ENCODE measurements at regions not wholly inside any gene's neighbourhood (a gene's known extent, or its start where the extent isn't known, plus 50 kb on each side); places are given as distances from the start of the nearest gene placed in this dataset.

- TF ChIP-seq CTCF (conservative IDR thresholded peaks at IDR 0.05; ENCODE audit: control insufficient read depth, insufficient read depth, low read depth, low read length), result peak; percentile 41
- H3K4me3 ChIP-seq (ENCODE audit: control insufficient read depth, low read depth, low read length), result no peak overlapping the region
- DNase-seq (ENCODE audit: low read depth), result peak; percentile 10
Measured at GRCh38 chr15:46304321-46304720, 669.5 kb downstream of the SQOR start.

DNA sequence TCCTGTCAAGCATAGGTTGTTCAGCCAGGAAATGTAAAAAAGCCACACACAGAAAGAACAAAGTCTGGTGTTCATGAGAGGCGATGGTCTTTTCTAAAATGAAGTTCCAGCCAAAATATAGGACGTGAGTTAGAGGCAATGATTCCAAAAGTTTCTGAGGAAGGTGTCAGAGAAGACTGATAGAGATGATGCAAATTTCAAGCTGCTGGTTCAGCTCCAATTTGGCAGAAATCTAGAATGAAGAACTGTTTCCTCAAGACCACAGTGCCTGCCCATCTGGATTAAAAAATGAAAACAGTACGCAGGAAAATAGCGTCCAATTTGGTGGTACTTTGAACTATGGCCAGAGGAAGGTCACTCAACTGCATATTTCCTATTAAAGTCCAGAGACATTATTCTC, 672.9 kb downstream of the SQOR start:
- no peak for TF ChIP-seq CTCF (conservative IDR thresholded peaks at IDR 0.05; ENCODE audit: control insufficient read depth, insufficient read depth, low read depth, low read length)
- no peak overlapping the region for H3K4me3 ChIP-seq (ENCODE audit: control insufficient read depth, low read depth, low read length)
- no peak for DNase-seq (ENCODE audit: low read depth)

DNA sequence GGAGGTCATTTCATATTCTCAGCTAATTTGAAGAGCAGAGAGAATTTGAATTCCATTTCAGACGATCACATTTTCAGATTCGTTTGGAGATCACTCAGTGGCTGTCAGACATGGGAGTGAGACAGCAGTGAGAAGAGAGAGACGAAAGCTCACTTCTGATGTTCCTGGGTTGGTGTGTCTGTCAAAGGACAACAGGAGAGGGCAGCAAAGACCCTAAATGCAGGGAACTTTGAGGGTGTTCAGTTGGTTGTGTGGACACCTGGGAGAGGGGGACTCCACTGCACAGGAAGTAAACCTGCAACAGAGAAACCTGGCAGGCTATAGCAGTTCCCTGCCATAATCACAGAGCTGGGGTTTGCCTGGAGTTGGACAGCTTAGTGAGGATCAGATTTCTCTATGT, 675.1 kb downstream of the SQOR start:
- H3K4me3 ChIP-seq (ENCODE audit: control insufficient read depth, low read depth, low read length), result no peak overlapping the region
- DNase-seq (ENCODE audit: low read depth), result no peak
- no peak for TF ChIP-seq CTCF (conservative IDR thresholded peaks at IDR 0.05; ENCODE audit: control insufficient read depth, insufficient read depth, low read depth, low read length)

DNA sequence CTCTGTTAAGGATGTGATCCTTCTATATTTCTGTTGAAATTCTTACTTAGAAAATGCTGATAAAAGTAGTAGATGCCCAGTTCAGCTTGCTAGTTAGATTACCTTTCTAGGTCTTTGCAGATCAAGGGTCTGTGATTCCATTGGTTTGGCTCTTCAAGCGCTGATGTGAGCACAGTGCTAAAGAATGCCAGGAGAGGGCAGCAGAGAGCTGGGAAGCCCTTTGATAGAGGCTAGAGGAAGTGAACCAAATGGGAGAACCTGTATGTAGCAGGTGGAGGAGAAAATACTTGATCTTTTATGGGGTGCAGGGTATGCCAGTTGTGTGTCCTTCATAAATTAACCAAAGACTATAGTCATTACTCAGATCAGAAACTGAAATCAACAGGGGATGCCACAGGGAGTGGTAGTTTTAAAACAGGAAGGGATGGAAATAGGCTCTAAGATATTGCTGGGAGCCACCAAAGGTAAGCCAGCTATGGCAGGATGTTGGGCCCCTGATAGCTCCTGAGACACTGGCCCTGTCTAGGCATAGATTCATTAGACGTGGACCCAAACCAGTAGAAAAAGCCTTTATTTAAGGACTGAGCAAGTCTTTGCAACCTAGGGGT, 677.4 kb downstream of the SQOR start:
- H3K4me3 ChIP-seq (ENCODE audit: control insufficient read depth, low read depth, low read length), result no peak overlapping the region
- TF ChIP-seq CTCF (conservative IDR thresholded peaks at IDR 0.05; ENCODE audit: control insufficient read depth, insufficient read depth, low read depth, low read length), result peak; percentile 91
- peak; percentile 52 for DNase-seq (ENCODE audit: low read depth)

DNA sequence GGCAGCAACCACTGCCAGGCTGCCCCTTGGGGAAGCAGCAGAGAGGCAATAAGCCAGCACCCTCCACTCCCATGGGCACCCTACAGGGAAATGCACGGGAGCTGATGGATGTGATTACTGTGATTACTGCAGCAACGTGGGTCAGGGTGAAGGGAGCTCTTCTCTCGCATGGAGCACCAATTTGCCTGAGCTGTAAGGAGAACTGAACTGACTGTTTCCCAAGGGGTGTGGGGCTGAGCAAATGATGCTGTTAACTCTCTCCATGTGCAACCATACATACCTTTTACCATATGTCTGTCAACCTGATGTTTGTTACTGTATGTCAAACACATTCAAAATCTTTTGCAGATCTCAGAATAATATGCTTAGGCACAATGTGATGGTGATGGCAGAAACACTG, 680.6 kb downstream of the SQOR start:
- TF ChIP-seq CTCF (conservative IDR thresholded peaks at IDR 0.05; ENCODE audit: control insufficient read depth, insufficient read depth, low read depth, low read length), result no peak
- no peak for DNase-seq (ENCODE audit: low read depth)
- no peak overlapping the region for H3K4me3 ChIP-seq (ENCODE audit: control insufficient read depth, low read depth, low read length)

- no peak for DNase-seq (ENCODE audit: low read depth)
- TF ChIP-seq CTCF (conservative IDR thresholded peaks at IDR 0.05; ENCODE audit: control insufficient read depth, insufficient read depth, low read depth, low read length), result no peak
- H3K4me3 ChIP-seq (ENCODE audit: control insufficient read depth, low read depth, low read length), result no peak overlapping the region
Measured at GRCh38 chr15:46316024-46316423, 681.2 kb downstream of the SQOR start.

- no peak for DNase-seq (ENCODE audit: low read depth)
- no peak for TF ChIP-seq CTCF (conservative IDR thresholded peaks at IDR 0.05; ENCODE audit: control insufficient read depth, insufficient read depth, low read depth, low read length)
- no peak overlapping the region for H3K4me3 ChIP-seq (ENCODE audit: control insufficient read depth, low read depth, low read length)
Measured at GRCh38 chr15:46317029-46317428, 682.2 kb downstream of the SQOR start.
